Kasumi-1 (cell line): ENCODE measurements at regions not wholly inside any gene's neighbourhood (a gene's known extent, or its start where the extent isn't known, plus 50 kb on each side); places are given as distances from the start of the nearest gene placed in this dataset.
"Not testable (repeated sequence)": the region's sequence is repeated elsewhere in the genome, so short reads cannot be mapped to it uniquely, and the experiment has no call there.

Experiments
- DNase-seq, 2 experiments: peaks; one replicate each; lab custom pipeline; 2025; lab: John Stamatoyannopoulos, UW

- DNase-seq, result no peak
Observed at GRCh38 chr11:96447208-96448110, 57.6 kb downstream of the JRKL start.

GRCh38 chr11:96448225-96448624, 58.4 kb downstream of the JRKL start:
- DNase-seq, result no peak

GRCh38 chr11:96456111-96456510, 66.3 kb downstream of the JRKL start:
- DNase-seq, result no peak

GRCh38 chr11:96459751-96460150, 69.9 kb downstream of the JRKL start:
- DNase-seq, result no peak

GRCh38 chr11:96461871-96462270, 72.1 kb downstream of the JRKL start:
- DNase-seq, result no peak

GRCh38 chr11:96464700-96465307, 75.0 kb downstream of the JRKL start:
- DNase-seq, result peak; percentile 88 to 95

GRCh38 chr11:96465512-96465911, 75.7 kb downstream of the JRKL start:
- DNase-seq, result no peak

- no peak for DNase-seq
Observed at GRCh38 chr11:96466607-96467006, 76.8 kb downstream of the JRKL start.

- no peak for DNase-seq
Observed at GRCh38 chr11:96469776-96470175, 80.0 kb downstream of the JRKL start.

- no peak for DNase-seq
Observed at GRCh38 chr11:96470521-96470920, 80.7 kb downstream of the JRKL start.

- no peak for DNase-seq
Observed at GRCh38 chr11:96472085-96472484, 82.3 kb downstream of the JRKL start.

GRCh38 chr11:96474263-96474662, 84.5 kb downstream of the JRKL start:
- DNase-seq, result no peak

- DNase-seq, result no peak
Observed at GRCh38 chr11:96481204-96481603, 91.4 kb downstream of the JRKL start.

GRCh38 chr11:96481771-96482170, 92.0 kb downstream of the JRKL start:
- no peak for DNase-seq

GRCh38 chr11:96482193-96482592, 92.4 kb downstream of the JRKL start:
- DNase-seq, result no peak

GRCh38 chr11:96483374-96483955, 93.7 kb downstream of the JRKL start:
- no peak for DNase-seq

- DNase-seq, result no peak
Observed at GRCh38 chr11:96484361-96484760, 94.5 kb downstream of the JRKL start.

GRCh38 chr11:96486890-96487611, 97.2 kb downstream of the JRKL start:
- no peak for DNase-seq

GRCh38 chr11:96488911-96489310, 99.1 kb downstream of the JRKL start:
- DNase-seq, result not testable (repeated sequence)

GRCh38 chr11:96500440-96500839, 110.6 kb downstream of the JRKL start:
- DNase-seq, result no peak

- DNase-seq, result no peak
Observed at GRCh38 chr11:96506041-96506440, 116.2 kb downstream of the JRKL start.

- no peak for DNase-seq
Observed at GRCh38 chr11:96506953-96507354, 117.1 kb downstream of the JRKL start.
